Right atrium auricular region (tissue), 2 donors: ENCODE measurements at regions not wholly inside any gene's neighbourhood (a gene's known extent, or its start where the extent isn't known, plus 50 kb on each side); places are given as distances from the start of the nearest gene placed in this dataset.
"Not testable (repeated sequence)": the region's sequence is repeated elsewhere in the genome, so short reads cannot be mapped to it uniquely, and the experiment has no call there.

Source experiments
- DNase-seq: peaks from one replicate; pipeline ENCODE4 v3.0.0-alpha.2; 2019; ENCODE audit warnings: low spot score
- H3K27ac ChIP-seq, 2 donors: fragments of 200-600 bp; sonication (generic); 1 replicate in 1 of 2; 2 replicates in 1 of 2; pipeline ENCODE4 v1.5.1; 2016 to 2019
- H3K27me3 ChIP-seq, 2 donors: fragments of 200-600 bp; sonication (generic); one replicate each; pipeline versions ENCODE4 v1.5.1 to v1.6.0; 2017 to 2019
- H3K36me3 ChIP-seq: fragments of 200-600 bp; sonication (generic); one replicate; pipeline ENCODE4 v1.5.1; 2016
- H3K4me1 ChIP-seq, 2 donors: fragments of 200-600 bp; sonication (generic); one replicate each; pipeline versions ENCODE4 v1.5.1 to v1.6.0; 2017 to 2019
- H3K4me3 ChIP-seq, 2 donors: fragments of 200-600 bp; sonication (generic); 1 replicate in 1 of 2; 2 replicates in 1 of 2; pipeline ENCODE4 v1.5.1; 2017 to 2019; ENCODE audit warnings: mild to moderate bottlenecking in 1 of 2, moderate library complexity in 1 of 2
- H3K9me3 ChIP-seq, 2 donors: fragments of 200-600 bp; sonication (generic); one replicate each; pipeline ENCODE4 v1.5.1; 2019
- CTCF ChIP-seq, 2 donors: fragments of 200-600 bp; sonication (generic); IDR thresholded peaks; one replicate each; pipeline ENCODE4 v1.5.1; 2019; ENCODE audit warnings: antibody characterized with exemption in 2 of 2

GRCh38 chr4:67292045-67292444 is 253.3 kb downstream of the CENPC start:
- Histone ChIP-seq H3K36me3 (no peaks in the 10 kb centered on the region), H3K4me3 (no peak overlapping the region), H3K27ac (no peak overlapping the region), H3K4me1 (no peaks in the 10 kb centered on the region), H3K9me3 (no peaks in the 10 kb centered on the region), H3K27me3 (no peaks in the 10 kb centered on the region)
- DNase-seq: no peak
- no peak for TF ChIP-seq CTCF (IDR thresholded peaks at IDR 0.05)

- H3K36me3 ChIP-seq: no peaks in the 10 kb centered on the region
- H3K4me1 ChIP-seq: no peaks in the 10 kb centered on the region
- no peak overlapping the region for H3K27ac ChIP-seq
- H3K4me3 ChIP-seq: no peak overlapping the region
- no peak for DNase-seq
- TF ChIP-seq CTCF (IDR thresholded peaks at IDR 0.05): no peak
- no peaks in the 10 kb centered on the region for H3K27me3 ChIP-seq
- no peaks in the 10 kb centered on the region for H3K9me3 ChIP-seq
Observed at GRCh38 chr4:67291644-67292043, 253.7 kb downstream of the CENPC start.

- H3K4me1 ChIP-seq: no peaks in the 10 kb centered on the region
- H3K4me3 ChIP-seq: no peak overlapping the region
- H3K27ac ChIP-seq: no peak overlapping the region
- H3K27me3 ChIP-seq: no peaks in the 10 kb centered on the region
- H3K9me3 ChIP-seq: no peaks in the 10 kb centered on the region
- TF ChIP-seq CTCF (IDR thresholded peaks at IDR 0.05): no peak
- H3K36me3 ChIP-seq: no peaks in the 10 kb centered on the region
- no peak for DNase-seq
Observed at GRCh38 chr4:67288964-67289363, 256.3 kb downstream of the CENPC start.

- TF ChIP-seq CTCF (IDR thresholded peaks at IDR 0.05): no peak
- H3K36me3 ChIP-seq: no peaks in the 10 kb centered on the region
- H3K4me1 ChIP-seq: no peaks in the 10 kb centered on the region
- no peak overlapping the region for H3K27ac ChIP-seq
- no peak for DNase-seq
- H3K4me3 ChIP-seq: no peak overlapping the region
- no peaks in the 10 kb centered on the region for H3K27me3 ChIP-seq
- H3K9me3 ChIP-seq: no peaks in the 10 kb centered on the region
Observed at GRCh38 chr4:67286724-67287123, 258.6 kb downstream of the CENPC start.

GRCh38 chr4:67282749-67283148 is 262.6 kb downstream of the CENPC start:
- H3K4me1 ChIP-seq: no peaks in the 10 kb centered on the region
- H3K9me3 ChIP-seq: no peaks in the 10 kb centered on the region
- no peaks in the 10 kb centered on the region for H3K36me3 ChIP-seq
- no peak overlapping the region for H3K4me3 ChIP-seq
- H3K27me3 ChIP-seq: no peaks in the 10 kb centered on the region
- H3K27ac ChIP-seq: no peak overlapping the region
- no peak for DNase-seq
- no peak for TF ChIP-seq CTCF (IDR thresholded peaks at IDR 0.05)

GRCh38 chr4:67275179-67275750 is 270.0 kb downstream of the CENPC start:
- H3K27ac ChIP-seq: no peak overlapping the region
- no peaks in the 10 kb centered on the region for H3K36me3 ChIP-seq
- H3K9me3 ChIP-seq: no peaks in the 10 kb centered on the region
- no peaks in the 10 kb centered on the region for H3K27me3 ChIP-seq
- DNase-seq: no peak
- H3K4me3 ChIP-seq: no peak overlapping the region
- TF ChIP-seq CTCF (IDR thresholded peaks at IDR 0.05): no peak
- H3K4me1 ChIP-seq: no peaks in the 10 kb centered on the region

GRCh38 chr4:67274671-67275070 is 270.6 kb downstream of the CENPC start:
- H3K27me3 ChIP-seq, H3K27ac ChIP-seq, H3K9me3 ChIP-seq, H3K4me3 ChIP-seq, DNase-seq, H3K4me1 ChIP-seq, H3K36me3 ChIP-seq: not testable (repeated sequence)
